HG03442 (cell line): ENCODE measurements at regions not wholly inside any gene's neighbourhood (a gene's known extent, or its start where the extent isn't known, plus 50 kb on each side); places are given as distances from the start of the nearest gene placed in this dataset.

ENCODE experiments used
- ATAC-seq: cut with Tn5 transposase; IDR thresholded peaks from one replicate; pipeline ENCODE4 v1.9.1; 2021; ENCODE audit warnings: mild to moderate bottlenecking, moderate library complexity; ENCODE audit not compliant: unreplicated experiment

DNA sequence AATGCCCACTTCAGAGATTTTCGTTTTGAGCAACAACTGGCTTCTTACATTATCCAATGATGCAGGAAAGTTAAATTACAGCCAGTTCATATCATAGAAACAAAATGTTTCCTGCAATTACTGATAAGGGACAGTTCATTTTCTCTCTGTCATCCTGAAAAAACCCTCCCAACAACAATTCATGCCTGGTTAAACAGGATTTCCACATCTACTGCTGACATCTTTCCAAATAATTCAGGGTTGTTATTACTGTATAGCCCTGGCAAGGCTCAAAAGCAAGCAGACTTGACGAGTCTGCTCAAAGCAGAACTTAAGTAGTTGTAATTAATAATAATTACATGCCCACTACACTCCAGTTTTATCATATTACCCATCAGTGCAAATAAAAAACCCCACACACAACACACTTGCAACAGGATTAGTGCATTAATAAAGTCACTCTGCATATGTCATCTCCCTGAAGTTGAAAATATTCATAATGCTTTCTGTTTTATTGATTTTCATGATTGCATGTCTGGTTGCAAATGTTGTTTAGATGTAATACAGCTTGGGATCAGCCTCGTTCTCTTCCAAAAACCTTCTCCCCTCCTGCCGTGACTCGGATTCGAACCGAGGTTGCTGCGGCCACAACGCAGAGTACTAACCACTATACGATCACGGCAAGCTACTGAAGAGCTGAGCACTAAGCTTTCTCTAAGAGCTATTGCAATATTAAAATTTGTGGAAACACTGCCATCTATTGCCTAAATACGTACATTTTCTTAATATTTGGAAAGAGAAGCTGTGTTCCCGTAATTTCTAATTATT lies 119.6 kb upstream of the NFIB start:
- ATAC-seq: no peak

DNA sequence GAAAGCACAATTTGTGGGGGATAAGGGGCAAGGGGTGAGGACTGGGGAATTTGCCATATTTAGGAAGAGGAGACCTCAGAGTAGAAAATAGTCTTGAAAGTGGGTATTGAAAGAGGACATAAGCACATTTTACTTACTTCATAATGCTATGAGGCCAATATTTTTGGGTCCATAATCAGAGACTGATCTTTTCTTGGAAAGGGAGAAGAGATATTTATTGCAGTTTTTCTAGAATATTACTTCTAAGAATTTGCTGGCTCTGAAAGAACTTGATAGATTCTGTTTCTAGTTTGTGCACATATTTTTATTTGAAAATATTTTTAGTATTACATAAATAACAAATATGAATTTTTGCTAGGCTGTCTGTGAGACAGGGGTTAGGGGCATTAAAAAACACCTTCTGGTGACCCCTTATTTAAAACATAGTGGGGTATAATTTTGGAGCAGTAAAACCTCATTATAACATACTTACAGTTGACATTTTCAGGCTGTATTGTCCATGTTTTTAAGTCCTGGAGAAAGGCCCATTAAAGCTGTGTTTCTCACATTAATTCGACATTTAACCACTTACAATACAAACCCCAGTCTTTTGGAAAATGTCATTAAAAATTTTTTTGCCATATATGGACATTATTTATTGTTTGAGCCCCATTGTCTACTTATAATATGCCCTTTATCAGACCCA lies 118.9 kb upstream of the NFIB start:
- no peak for ATAC-seq

DNA sequence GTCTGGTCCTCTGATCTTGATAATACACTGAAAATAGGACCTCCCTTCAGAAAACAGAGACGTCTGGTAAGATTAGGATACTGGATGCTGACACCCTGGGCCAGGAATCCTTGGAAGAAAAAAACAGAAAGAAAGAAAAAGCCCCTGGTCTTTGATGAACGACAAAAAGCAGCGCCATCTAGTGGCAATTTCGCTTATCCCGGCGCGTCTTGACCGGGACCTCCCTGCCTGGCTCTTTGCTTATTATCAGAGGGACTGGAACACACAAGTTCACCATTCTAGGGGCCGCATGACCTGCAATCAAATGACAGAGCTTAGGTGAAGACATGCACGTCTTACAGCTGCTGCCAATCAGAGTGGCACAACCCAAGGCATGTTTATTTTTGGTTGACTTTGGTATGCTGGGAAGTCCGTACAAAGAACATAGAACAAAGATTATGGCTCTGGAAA lies 114.9 kb upstream of the NFIB start:
- ATAC-seq: no peak

DNA sequence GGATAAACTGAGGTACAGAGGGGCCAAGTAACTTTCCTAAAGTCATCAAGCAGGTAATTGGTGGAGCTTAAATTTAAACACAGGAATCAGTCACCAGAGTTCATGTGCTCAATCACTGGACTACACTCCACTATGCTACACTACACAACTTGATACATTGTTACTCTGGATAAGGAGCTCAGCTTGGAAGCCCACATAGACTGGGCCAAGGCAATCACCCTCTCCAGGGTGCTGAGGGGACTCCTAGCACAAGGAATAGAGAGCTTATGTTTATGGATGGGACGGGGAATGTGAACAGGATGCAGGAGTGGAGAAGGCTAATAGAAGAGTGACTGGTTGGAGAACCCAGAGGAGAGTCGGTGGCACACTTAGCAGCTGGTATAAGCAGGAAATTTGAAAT lies 113.5 kb upstream of the NFIB start:
- ATAC-seq: no peak

DNA sequence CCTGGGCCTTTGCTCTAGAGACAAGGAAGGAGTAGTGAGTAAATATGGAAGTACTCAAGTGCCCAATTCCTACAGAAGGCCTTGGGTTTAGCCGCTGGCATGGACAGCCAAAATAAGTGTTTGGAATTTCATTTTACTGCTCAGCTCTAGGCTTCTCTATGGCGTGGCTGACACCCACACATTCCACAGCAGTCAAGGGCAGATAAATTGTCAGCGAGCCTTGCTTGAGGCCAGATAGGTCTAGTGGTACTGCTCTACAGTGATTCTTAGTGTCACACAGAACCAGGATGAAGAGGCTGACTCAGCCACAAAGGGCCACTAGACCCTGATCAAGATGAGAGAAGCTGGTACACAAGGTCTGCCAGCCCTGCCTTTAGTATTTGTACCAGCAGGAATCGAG lies 111.0 kb upstream of the NFIB start:
- ATAC-seq: no peak

DNA sequence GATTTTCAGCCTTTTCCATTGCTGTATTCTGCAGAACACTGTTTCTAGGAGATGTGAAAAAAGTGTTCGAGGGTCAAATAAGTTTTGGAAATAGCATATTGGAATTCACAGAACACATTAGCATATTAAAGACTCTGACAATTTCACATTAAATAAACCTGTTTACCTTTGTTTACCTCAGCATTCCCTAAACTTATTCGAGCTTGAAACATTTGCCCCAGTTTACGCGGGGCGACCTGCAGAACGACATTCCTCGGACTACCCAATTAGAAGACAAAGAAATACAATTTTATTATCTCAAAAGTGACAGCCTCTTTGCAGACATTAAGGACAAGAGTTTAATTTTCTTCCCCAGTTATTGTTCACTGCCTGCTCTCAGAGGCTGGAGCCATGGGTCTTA lies 110.3 kb upstream of the NFIB start:
- ATAC-seq: no peak

DNA sequence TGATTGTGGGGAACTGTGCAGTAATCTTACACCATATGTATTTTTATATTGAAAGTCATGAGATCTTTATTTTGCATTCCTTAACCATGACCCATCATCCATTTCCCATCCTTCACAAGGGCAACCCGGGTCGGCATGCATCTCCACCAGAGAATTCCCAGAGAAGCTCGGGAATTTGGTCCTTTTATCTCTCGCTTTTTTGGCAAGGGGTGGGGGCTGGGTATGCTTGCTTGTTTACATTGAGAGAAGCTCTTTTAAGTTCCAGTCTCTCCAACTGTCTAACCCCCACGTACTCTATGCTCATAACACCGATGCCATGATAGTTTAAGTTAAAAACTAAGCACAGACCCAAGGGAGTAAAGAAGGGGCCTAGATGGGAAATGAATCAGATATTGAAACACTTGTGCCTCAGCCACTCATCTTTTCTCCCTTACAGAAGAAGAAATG lies 109.9 kb upstream of the NFIB start:
- ATAC-seq: no peak

DNA sequence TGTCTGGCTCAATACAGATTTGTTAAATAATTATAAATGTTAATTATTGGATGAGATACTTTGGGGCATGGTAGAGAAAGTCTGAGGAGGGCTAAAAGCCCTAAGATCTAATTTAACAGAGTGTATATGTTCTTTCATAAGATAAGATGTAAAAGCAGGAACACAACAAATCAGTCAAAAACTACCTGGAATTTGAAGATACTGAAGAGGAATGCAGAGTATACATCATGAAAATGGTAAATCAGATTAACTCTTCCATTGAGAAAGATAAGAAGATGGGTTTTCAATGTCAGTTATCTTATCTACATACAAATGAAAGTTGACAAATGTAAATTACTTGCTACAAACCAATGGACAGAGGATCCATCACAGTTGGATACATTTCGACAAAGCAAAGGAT lies 107.3 kb upstream of the NFIB start:
- ATAC-seq: no peak

DNA sequence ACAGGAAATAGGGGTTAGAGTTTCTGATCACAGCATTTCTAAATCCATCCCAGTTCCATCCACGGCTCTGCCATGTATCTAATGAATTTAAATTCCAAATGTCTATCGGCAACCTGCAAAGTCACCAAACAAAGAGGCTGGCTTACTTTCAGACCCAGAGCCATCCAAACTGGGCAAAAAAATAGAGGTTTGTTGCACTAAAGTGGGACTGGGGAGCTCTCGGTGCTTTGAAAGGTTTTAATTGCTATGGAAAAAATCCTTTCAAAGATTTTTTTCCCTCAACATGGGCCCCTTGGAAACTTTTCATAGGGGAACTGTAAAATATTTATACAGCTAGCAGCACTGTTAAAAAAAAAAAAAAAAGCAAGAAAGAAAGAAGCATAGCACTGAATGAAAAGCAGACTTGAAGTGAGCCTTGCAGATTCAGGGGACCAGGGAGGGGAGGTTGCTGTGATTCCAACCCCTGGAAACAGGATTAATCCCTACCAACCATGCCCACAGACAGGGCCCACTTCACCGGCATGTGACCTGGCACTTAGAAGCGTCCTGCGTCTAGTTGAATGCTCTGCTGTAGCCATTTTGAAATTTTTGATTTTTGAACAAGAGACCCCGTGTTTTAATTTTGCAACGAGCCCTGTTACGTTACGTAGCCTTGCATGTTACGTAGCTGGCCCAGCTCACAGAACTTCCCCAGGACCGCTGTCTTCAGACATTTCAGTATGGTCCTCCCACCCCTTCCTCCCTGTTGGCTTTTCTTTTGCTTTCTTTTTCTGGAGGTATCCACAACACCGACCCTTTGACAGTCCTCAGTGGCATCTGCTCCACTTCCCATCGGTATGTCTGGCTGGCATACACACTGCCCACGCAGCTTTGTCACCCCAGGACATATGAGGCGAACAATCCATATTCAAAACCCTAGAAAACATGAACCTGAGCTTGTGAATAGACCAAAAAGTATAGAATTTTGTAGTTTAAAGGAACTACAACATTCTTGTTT lies 105.3 kb upstream of the NFIB start:
- no peak for ATAC-seq

DNA sequence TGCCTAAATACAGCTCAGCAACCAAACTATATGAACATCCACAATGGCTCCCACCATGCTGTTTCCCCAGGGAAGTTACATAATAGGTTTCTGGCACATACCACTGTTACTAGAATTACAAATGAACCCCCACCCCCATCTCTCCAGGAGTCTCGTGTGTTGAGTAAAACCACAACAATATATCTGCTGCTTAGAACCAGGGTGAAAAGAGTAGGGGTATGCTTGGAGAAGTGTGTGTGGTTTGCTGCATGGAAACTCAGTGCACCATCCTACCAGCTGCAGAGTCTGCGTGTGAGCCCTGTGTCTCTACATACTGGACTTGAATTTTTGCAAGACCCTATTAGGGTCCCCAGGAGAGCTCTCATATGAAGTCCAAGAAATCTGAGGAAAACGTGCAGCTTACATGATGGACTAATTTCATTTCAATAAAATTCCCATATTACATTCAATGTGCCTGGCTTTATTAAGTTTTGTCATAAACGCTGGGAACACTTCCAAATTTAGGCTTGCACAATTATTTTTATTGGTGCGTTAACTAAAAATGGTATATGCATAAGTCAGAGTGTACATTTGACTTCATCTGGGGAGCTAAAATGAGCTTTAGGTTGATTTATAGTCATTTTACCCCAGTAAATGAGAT lies 104.5 kb upstream of the NFIB start:
- ATAC-seq: no peak

DNA sequence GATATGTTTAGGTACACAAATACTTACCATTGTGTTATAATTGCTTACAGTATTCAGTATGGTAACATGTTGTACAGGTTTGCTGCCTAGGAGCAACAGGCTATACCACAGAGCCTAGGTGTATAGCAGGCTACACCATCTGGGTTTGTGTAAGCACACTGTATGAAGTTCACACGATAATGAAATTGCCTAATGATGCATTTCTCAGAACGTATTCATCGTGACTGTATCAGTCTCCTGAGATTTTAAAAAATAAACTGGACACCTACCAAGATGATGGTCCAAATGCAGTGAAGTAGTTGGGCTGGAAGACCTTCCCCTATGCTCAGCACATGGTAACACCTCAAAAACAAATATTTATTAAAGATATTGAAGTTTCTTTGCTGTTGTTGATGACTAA lies 103.3 kb upstream of the NFIB start:
- ATAC-seq: no peak

DNA sequence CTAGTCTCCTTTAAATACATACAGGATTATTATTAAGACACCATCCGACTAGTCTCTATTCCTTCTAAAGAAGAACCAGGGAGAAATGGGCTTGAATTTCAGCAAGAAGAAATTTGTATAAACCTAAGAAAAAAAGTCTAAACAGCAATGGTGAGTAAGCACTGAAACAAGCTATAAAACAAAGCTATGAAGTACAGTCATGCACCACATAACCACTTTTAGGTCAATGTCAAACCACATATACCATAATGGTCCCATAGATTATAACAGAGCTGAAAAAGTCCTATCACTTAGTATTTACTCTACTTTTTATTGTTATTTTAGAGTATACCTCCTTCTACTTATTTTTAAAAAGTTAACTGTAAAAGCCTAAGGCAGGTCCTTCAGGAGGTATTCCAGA lies 102.0 kb upstream of the NFIB start:
- ATAC-seq: no peak

DNA sequence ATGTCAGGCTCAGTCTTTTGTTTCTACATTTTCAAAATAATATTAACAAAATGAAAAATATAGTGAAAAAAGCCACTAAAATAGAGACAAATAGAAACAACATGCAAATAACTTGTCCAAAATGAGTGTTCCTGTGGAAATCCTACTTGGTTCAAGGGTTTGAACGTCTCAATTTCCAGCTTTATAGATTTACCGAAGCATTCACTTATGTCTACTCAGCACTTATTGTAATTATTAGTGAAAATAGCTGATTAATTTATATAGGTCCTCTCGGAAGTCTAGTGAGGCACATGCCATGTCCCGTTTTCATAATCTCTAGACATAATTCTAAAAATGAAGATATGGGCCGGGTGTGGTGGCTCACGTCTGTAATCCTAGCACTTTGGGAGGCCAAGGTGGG lies 99.9 kb upstream of the NFIB start:
- no peak for ATAC-seq

DNA sequence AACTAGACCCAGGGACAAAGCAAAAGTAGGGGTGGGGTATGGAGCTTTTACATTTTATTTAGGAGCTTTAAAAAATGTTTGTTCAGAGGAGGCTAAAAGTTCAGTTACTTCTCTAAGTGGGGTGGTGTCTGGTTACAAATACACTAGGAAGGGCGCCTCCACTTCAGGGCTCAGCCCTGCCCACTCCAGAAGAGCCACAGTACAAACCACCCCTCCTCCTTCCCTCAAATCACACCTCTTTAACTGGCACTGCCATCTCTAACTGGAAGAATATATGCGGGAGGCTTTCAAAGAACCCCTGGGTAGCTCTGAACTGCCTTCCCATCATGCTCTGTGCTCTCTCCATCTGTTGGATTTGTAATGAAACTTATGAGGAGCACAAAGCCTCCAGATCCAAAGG lies 98.8 kb upstream of the NFIB start:
- no peak for ATAC-seq

DNA sequence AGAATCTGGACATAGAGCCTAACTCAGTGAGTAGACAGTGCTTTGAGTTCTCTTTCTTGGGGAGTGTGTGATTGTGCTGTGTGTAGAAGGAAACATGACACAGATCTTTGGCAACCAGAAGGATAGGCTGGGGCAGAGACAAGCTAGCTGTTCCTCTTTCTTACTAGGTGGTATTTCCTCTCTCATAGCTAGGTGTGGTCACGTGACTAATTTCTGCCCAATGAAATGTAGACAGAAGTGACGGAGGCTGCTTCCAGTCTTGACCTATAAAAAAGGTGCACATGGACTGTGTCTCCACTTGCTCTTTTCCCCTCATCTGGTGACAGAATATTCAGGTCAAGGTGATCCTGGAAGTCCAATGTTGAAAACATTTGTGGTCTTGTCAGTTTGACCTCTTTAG lies 92.5 kb upstream of the NFIB start:
- no peak for ATAC-seq

DNA sequence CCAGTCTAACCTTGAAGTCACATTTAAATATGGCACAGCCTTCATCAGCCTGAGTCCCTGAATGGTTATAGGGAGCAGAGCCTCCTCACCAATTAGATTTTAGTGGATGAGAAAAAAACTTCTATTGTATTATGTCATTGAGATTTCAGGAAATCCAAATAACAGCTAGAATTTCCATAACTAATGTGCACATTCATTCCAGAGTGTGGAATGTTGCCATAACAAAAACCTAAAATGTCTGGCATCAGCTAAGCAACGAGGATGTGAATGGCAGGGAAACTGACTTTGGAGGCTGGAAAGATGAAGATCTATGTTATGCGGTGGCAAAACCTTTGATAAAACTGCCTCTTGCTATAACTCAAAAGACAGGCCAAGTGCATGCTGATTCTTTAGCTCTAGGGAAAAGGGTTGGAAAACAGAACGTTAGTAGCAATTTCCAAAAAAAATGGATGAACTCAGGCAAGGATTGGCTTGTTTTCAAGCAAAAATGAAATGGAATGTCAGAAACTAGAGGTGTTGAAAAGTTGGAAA lies 91.3 kb upstream of the NFIB start:
- ATAC-seq: no peak

DNA sequence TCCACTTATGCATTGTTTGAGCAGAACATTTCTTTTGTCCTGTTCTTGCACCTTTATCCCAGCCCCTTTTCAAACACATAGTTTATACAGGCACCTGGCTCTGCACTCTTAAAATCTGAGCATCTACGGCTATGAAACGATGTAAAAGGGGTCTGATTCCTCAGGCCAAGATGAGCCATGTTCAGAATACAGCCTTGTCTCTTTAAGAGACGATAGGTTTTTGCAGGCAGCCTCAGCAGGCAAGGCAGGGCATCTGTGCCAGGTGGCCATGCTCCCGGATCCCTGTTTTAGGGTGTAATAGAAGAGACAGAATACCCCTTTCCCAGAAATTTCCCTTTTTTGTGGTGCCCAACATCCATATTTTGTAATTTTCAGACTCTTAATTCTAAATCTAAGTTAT lies 89.1 kb upstream of the NFIB start:
- ATAC-seq: no peak

DNA sequence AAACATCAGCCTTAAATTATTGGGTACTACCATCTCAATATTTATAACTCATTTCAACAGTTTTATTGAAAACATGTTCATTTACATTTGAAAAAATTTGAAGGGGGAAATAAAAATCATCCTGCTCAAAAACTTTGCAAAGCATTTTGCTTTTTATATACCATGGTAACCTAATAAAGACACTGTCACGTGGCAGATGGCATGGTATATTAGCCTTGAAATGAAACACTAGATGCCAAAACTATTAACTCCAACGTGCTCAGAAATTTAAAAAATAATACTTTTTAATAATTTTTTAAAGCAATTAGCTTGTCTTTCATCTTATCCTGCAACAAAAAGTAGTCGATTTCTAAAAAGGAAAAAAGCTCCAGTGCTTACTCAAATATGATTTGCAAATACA lies 88.6 kb upstream of the NFIB start:
- ATAC-seq: no peak

DNA sequence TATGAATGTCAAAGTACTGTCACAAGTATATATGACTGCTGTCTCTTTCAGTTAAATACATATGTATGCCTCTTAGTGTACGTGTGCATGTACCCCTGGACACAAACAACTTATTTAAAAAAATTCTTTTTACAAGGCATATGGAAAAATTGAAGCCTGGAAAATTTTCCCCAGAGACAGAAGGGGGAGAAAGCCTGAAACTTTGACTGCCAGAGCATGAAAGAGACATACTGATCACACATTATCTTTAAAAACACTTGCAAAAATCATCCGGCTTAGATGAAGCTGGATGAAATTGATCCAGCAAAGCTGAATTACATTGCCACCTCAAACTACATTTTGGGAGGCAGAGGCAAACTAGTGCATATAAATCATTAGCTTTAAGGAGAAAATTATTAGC lies 88.0 kb upstream of the NFIB start:
- no peak for ATAC-seq

DNA sequence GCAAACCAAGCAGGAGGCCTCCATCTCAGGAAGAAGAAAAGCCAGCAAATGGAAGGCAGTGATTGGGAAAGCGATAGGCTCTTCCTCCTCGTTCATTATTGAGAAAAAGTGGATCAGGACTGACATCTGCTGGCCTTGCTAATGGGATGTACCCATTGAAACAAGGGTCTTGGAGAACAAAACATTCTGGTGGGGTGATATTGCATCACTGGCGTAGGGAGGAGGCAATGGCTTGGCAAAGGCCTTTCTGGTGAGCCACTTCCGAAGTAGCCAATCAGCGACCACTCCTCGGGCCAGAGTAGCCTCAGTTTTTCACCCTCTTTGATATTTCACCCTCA lies 86.7 kb upstream of the NFIB start:
- no peak for ATAC-seq
